Liver (tissue), 3 donors: ENCODE measurements at regions not wholly inside any gene's neighbourhood (a gene's known extent, or its start where the extent isn't known, plus 50 kb on each side); places are given as distances from the start of the nearest gene placed in this dataset.

ENCODE experiments used
- CTCF ChIP-seq: fragments of 150-350 bp; IDR thresholded peaks from 2 replicates; pipeline ENCODE4 v1.5.1; 2017; ENCODE audit warnings: improper control_type of control experiment, low read depth, low read length; ENCODE audit not compliant: missing input control
- GABPA ChIP-seq, 2 donors: IDR thresholded peaks in 1 of 2; conservative IDR thresholded peaks in 1 of 2; 2 replicates each; pipeline ENCODE4 v1.6.1; 2016; ENCODE audit warnings: antibody characterized with exemption in 2 of 2, mild to moderate bottlenecking in 1 of 2, moderate library complexity in 1 of 2
- JUND ChIP-seq, 2 donors: IDR thresholded peaks; 2 replicates each; pipeline ENCODE4 v1.6.1; 2016; ENCODE audit warnings: antibody characterized with exemption in 2 of 2
- RAD21 ChIP-seq, 2 donors: IDR thresholded peaks; 2 replicates each; pipeline ENCODE4 v1.6.1; 2016; ENCODE audit warnings: antibody characterized with exemption in 2 of 2, mild to moderate bottlenecking in 2 of 2
- REST ChIP-seq: IDR thresholded peaks from 2 replicates; pipeline ENCODE4 v1.6.1; 2016; ENCODE audit warnings: antibody characterized with exemption, mild to moderate bottlenecking
- TAF1 ChIP-seq: conservative IDR thresholded peaks from 2 replicates; pipeline ENCODE4 v1.6.1; 2016; ENCODE audit warnings: antibody characterized with exemption, mild to moderate bottlenecking
- donor health status: healthy.
- donor health status: healthy.

GRCh38 chr4:187204389-187204918, 480.8 kb upstream of the FAT1 start:
- TF ChIP-seq GABPA (IDR thresholded peaks at IDR 0.05 in 1 of 2, conservative IDR thresholded peaks at IDR 0.05 in 1 of 2) (no peak), CTCF (no peak), REST (no peak), RAD21 (IDR thresholded peaks at IDR 0.05) (no peak), TAF1 (no peak), JUND (IDR thresholded peaks at IDR 0.05) (no peak)
